ENCODE measurements at regions not wholly inside any gene's neighbourhood (a gene's known extent, or its start where the extent isn't known, plus 50 kb on each side); places are given as distances from the start of the nearest gene placed in this dataset.

DNA sequence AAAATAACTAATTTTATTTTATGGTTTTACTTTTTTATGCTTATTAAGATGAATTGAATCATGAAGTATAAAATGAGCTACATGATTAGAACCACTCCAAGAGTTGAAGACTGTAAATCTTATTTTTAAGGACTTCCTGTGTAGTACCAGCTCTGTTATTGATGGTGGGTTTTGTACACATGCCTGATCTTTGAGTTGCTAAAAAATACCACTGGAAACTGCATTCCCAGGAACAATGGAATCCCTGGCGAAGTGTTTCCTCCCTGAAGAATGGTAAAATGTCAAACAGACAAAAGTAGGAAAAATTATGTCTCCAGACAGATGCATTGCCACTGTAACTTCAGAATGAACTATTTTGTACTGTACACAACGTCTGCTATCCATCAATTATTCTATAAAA is 935.4 kb upstream of the TENM3 start:
- no peak overlapping the region for H3K27ac ChIP-seq (ENCODE audit: extremely low read length, insufficient read depth, low read length)
- ChIA-PET CTCF (ENCODE audit: low intra/inter-chr PET ratio, low total read pairs) (no interaction called here), POLR2A (no interaction called here)
- H3K4me2 ChIP-seq (ENCODE audit: low read depth, low read length) = no peak overlapping the region
- H3K4me3 ChIP-seq (replicated peaks in 1 of 3; ENCODE audit: insufficient read depth in 1 of 3, low read depth in 2 of 3, low read length in 3 of 3) = no peak overlapping the region
- H3K9me3 ChIP-seq (ENCODE audit: low read length) = no peaks in the 10 kb centered on the region
- intact Hi-C loops (cut with micrococcal nuclease; ENCODE audit: unreplicated experiment) (no loop called here), in situ Hi-C loops (cut with HindIII; ENCODE audit: extremely low pct_ligation_motif_present, low pct_unique_long_range_greater_than_20kb) (loop anchor here (10.0 kb wide), 1 partner anchor 217 kb away; no protein-coding TSS in a partner anchor)
- ATAC-seq = no peak
- BruUV-seq (replicated peaks) = no TSS peak
- no peaks in the 10 kb centered on the region for H3K4me1 ChIP-seq (ENCODE audit: insufficient read depth, low read length)
- no peaks in the 10 kb centered on the region for H3K36me3 ChIP-seq (replicated peaks in 1 of 2; ENCODE audit: control insufficient read depth in 1 of 2, insufficient read depth in 2 of 2, low read length in 2 of 2)
- H3K9ac ChIP-seq (ENCODE audit: insufficient read depth, low read depth, low read length) = no peak overlapping the region
- no peaks in the 10 kb centered on the region for H3K79me2 ChIP-seq (ENCODE audit: insufficient read depth, low read length)
- H4K20me1 ChIP-seq (ENCODE audit: insufficient read depth, low read length) = no peaks in the 10 kb centered on the region
- 0% methylated on average over 2 of the region's 2 CpGs for WGBS (ENCODE audit: low lambda C conversion rate)
- DNase-seq (ENCODE audit: low spot score) = no peak
- H3K27me3 ChIP-seq (ENCODE audit: control insufficient read depth in 1 of 2, insufficient read depth in 2 of 2, low read length in 2 of 2) = no peaks in the 10 kb centered on the region
- H2AFZ ChIP-seq (ENCODE audit: low read length) = no peak overlapping the region
- TF ChIP-seq ZNF724P (CRISPR knock-in tag; IDR thresholded peaks at IDR 0.05; ENCODE audit: borderline replicate concordance) (no peak), IRF9 (CRISPR knock-in tag; IDR thresholded peaks at IDR 0.05; ENCODE audit: borderline replicate concordance) (no peak), EP300 (IDR thresholded peaks at IDR 0.05; ENCODE audit: low read depth in 2 of 2, low read length in 2 of 2) (no peak), EP300 (CRISPR knock-in tag; IDR thresholded peaks at IDR 0.05; ENCODE audit: borderline replicate concordance) (no peak), NR2C2 (CRISPR knock-in tag; IDR thresholded peaks at IDR 0.05; ENCODE audit: borderline replicate concordance) (no peak), POGK (CRISPR knock-in tag; conservative IDR thresholded peaks at IDR 0.05) (no peak), SMAD9 (CRISPR knock-in tag; IDR thresholded peaks at IDR 0.05) (no peak), SP4 (CRISPR knock-in tag; IDR thresholded peaks at IDR 0.05) (no peak), ZNF768 (CRISPR knock-in tag; IDR thresholded peaks at IDR 0.05) (no peak), FLYWCH1 (CRISPR knock-in tag; IDR thresholded peaks at IDR 0.05) (no peak), CENPBD1 (CRISPR knock-in tag; IDR thresholded peaks at IDR 0.05; ENCODE audit: borderline replicate concordance, low read depth) (no peak), SP1 (IDR thresholded peaks at IDR 0.05) (no peak), SP1 (CRISPR knock-in tag; IDR thresholded peaks at IDR 0.05) (no peak), SMARCE1 (IDR thresholded peaks at IDR 0.05; ENCODE audit: borderline replicate concordance) (no peak), RBAK (CRISPR knock-in tag; IDR thresholded peaks at IDR 0.05) (no peak), SKI (IDR thresholded peaks at IDR 0.05; ENCODE audit: partially characterized antibody) (no peak)
- TF ChIP-seq, protein P1, sequence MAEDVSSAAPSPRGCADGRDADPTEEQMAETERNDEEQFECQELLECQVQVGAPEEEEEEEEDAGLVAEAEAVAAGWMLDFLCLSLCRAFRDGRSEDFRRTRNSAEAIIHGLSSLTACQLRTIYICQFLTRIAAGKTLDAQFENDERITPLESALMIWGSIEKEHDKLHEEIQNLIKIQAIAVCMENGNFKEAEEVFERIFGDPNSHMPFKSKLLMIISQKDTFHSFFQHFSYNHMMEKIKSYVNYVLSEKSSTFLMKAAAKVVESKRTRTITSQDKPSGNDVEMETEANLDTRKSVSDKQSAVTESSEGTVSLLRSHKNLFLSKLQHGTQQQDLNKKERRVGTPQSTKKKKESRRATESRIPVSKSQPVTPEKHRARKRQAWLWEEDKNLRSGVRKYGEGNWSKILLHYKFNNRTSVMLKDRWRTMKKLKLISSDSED (CRISPR knock-in tag; IDR thresholded peaks at IDR 0.05) = no peak
- TF ChIP-seq, protein P2, sequence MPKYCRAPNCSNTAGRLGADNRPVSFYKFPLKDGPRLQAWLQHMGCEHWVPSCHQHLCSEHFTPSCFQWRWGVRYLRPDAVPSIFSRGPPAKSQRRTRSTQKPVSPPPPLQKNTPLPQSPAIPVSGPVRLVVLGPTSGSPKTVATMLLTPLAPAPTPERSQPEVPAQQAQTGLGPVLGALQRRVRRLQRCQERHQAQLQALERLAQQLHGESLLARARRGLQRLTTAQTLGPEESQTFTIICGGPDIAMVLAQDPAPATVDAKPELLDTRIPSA (CRISPR knock-in tag; IDR thresholded peaks at IDR 0.05; ENCODE audit: borderline replicate concordance) = no peak
- TF ChIP-seq, protein P3, sequence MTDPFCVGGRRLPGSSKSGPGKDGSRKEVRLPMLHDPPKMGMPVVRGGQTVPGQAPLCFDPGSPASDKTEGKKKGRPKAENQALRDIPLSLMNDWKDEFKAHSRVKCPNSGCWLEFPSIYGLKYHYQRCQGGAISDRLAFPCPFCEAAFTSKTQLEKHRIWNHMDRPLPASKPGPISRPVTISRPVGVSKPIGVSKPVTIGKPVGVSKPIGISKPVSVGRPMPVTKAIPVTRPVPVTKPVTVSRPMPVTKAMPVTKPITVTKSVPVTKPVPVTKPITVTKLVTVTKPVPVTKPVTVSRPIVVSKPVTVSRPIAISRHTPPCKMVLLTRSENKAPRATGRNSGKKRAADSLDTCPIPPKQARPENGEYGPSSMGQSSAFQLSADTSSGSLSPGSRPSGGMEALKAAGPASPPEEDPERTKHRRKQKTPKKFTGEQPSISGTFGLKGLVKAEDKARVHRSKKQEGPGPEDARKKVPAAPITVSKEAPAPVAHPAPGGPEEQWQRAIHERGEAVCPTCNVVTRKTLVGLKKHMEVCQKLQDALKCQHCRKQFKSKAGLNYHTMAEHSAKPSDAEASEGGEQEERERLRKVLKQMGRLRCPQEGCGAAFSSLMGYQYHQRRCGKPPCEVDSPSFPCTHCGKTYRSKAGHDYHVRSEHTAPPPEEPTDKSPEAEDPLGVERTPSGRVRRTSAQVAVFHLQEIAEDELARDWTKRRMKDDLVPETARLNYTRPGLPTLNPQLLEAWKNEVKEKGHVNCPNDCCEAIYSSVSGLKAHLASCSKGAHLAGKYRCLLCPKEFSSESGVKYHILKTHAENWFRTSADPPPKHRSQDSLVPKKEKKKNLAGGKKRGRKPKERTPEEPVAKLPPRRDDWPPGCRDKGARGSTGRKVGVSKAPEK (CRISPR knock-in tag; IDR thresholded peaks at IDR 0.05; ENCODE audit: borderline replicate concordance) = no peak
- FAIRE-seq = no peak

Data from HepG2 (cell line).